Vagina (tissue), 2 donors: ENCODE measurements at regions not wholly inside any gene's neighbourhood (a gene's known extent, or its start where the extent isn't known, plus 50 kb on each side); places are given as distances from the start of the nearest gene placed in this dataset.

Experiments
- POLR2AphosphoS5 ChIP-seq, 2 donors: sonication (generic); formaldehyde crosslinking; IDR thresholded peaks; one replicate each; pipeline ENCODE4 v1.9.0; 2017; ENCODE audit warnings: antibody characterized with exemption in 2 of 2, mild to moderate bottlenecking in 2 of 2, low read depth in 1 of 2; ENCODE audit not compliant: insufficient read depth in 1 of 2
- TF ChIP-seq, protein P1 (sequence below), 3 experiments: fragments of 450-650 bp in 2 of 3; fragments of 200-600 bp in 1 of 3; sonication (generic) in 1 of 3; IDR thresholded peaks; one replicate each; pipeline ENCODE4 v1.5.1; 2017 to 2019; ENCODE audit warnings: antibody characterized with exemption in 3 of 3, mild to moderate bottlenecking in 2 of 3, moderate library complexity in 2 of 3

DNA sequence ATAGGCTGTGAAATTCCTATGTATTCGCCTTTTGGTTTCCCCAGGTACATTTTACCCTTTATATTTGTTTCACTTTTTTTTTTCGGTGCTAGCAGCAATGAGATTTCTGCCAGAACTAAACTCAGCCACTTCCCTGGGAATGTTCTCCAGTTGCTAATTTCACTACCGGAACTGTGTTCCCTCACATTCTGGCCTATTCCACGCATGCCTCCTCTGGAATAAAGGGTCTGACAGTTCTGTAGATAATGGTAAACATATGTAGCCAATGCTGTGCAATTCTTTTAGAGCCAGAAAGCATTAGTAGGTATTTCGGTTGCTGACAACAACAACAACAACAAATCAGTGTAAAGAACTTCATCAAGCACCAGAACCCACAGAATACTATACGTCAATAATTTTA is 96.1 kb upstream of the TBX18 start:
- TF ChIP-seq POLR2AphosphoS5 (IDR thresholded peaks at IDR 0.05; ENCODE audit: insufficient read depth in 1 of 2, low read depth in 1 of 2), result no peak
- TF ChIP-seq, protein P1, sequence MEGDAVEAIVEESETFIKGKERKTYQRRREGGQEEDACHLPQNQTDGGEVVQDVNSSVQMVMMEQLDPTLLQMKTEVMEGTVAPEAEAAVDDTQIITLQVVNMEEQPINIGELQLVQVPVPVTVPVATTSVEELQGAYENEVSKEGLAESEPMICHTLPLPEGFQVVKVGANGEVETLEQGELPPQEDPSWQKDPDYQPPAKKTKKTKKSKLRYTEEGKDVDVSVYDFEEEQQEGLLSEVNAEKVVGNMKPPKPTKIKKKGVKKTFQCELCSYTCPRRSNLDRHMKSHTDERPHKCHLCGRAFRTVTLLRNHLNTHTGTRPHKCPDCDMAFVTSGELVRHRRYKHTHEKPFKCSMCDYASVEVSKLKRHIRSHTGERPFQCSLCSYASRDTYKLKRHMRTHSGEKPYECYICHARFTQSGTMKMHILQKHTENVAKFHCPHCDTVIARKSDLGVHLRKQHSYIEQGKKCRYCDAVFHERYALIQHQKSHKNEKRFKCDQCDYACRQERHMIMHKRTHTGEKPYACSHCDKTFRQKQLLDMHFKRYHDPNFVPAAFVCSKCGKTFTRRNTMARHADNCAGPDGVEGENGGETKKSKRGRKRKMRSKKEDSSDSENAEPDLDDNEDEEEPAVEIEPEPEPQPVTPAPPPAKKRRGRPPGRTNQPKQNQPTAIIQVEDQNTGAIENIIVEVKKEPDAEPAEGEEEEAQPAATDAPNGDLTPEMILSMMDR (IDR thresholded peaks at IDR 0.05), result no peak
